VCaP (cell line): ENCODE measurements at regions not wholly inside any gene's neighbourhood (a gene's known extent, or its start where the extent isn't known, plus 50 kb on each side); places are given as distances from the start of the nearest gene placed in this dataset.

Source experiments
- H3K27ac ChIP-seq: fragments of 450-650 bp; 2 replicates; pipeline ENCODE4 v1.5.1; 2017
- CTCF ChIP-seq: fragments of 450-650 bp; conservative IDR thresholded peaks from 2 replicates; pipeline ENCODE4 v1.5.1; 2017; ENCODE audit warnings: mild to moderate bottlenecking, moderate library complexity

GRCh38 chr1:5721634-5722215 is 270.5 kb downstream of the NPHP4 start:
- no peak for TF ChIP-seq CTCF
- H3K27ac ChIP-seq, result no peak overlapping the region

GRCh38 chr1:5720936-5721335 is 271.3 kb downstream of the NPHP4 start:
- H3K27ac ChIP-seq, result no peak overlapping the region
- no peak for TF ChIP-seq CTCF

GRCh38 chr1:5720484-5720883 is 271.7 kb downstream of the NPHP4 start:
- TF ChIP-seq CTCF, result no peak
- H3K27ac ChIP-seq, result no peak overlapping the region

- H3K27ac ChIP-seq, result no peak overlapping the region
- TF ChIP-seq CTCF, result no peak
These were observed 272.2 kb downstream of the NPHP4 start for GRCh38 chr1:5720045-5720444.

- no peak for TF ChIP-seq CTCF
- H3K27ac ChIP-seq, result no peak overlapping the region
These were observed 273.2 kb downstream of the NPHP4 start for GRCh38 chr1:5718831-5719632.

GRCh38 chr1:5717031-5717682 is 275.1 kb downstream of the NPHP4 start:
- TF ChIP-seq CTCF, result no peak
- no peak overlapping the region for H3K27ac ChIP-seq

GRCh38 chr1:5716126-5716525 is 276.1 kb downstream of the NPHP4 start:
- H3K27ac ChIP-seq, result no peak overlapping the region
- no peak for TF ChIP-seq CTCF
